Tibial nerve (tissue), 4 donors: ENCODE measurements at regions not wholly inside any gene's neighbourhood (a gene's known extent, or its start where the extent isn't known, plus 50 kb on each side); places are given as distances from the start of the nearest gene placed in this dataset.

ENCODE experiments used
- CTCF ChIP-seq, 5 experiments: fragments of 200-600 bp in 3 of 5; fragments of 450-650 bp in 2 of 5; sonication (generic) in 3 of 5; IDR thresholded peaks; one replicate each; pipeline ENCODE4 v1.5.1; 2016 to 2019; ENCODE audit warnings: antibody characterized with exemption in 5 of 5, mild to moderate bottlenecking in 3 of 5, moderate library complexity in 2 of 5
- EP300 ChIP-seq, 2 donors: sonication (generic); formaldehyde crosslinking; IDR thresholded peaks; one replicate each; pipeline ENCODE4 v1.6.1; 2017; ENCODE audit warnings: antibody characterized with exemption in 2 of 2, mild to moderate bottlenecking in 1 of 2
- POLR2A ChIP-seq, 2 donors: fragments of 450-650 bp; IDR thresholded peaks; one replicate each; pipeline ENCODE4 v1.6.1; 2017; ENCODE audit warnings: antibody characterized with exemption in 2 of 2, mild to moderate bottlenecking in 2 of 2, moderate library complexity in 2 of 2

DNA sequence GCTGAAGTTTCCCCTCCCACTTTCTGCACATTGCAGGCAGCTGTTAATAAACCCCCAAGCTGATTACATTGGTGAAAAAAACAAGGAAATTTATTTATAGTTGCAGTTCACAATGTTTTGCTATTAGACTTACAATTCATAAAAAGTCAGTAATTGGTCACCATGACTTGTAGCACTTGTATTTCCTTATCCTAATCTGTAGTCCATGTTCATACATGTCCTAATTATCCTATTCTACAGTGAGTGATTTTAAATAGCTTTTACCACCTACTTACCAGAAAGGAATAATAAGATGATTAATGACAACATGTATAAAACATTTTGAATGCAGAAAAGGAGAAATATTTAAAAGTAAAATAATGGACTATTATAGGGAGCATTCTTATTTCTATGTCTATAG lies 760.0 kb upstream of the RIOK2 start:
- TF ChIP-seq CTCF (IDR thresholded peaks at IDR 0.05) (no peak), POLR2A (IDR thresholded peaks at IDR 0.05) (no peak), EP300 (IDR thresholded peaks at IDR 0.05) (no peak)
